ENCODE measurements at regions not wholly inside any gene's neighbourhood (a gene's known extent, or its start where the extent isn't known, plus 50 kb on each side); places are given as distances from the start of the nearest gene placed in this dataset.

GRCh38 chr9:8234316-8234715 is 434.7 kb upstream of the DMAC1 start:
- ChIA-PET POLR2A (no interaction called here), CTCF (no interaction called here)
- no peaks in the 10 kb centered on the region for H3K4me1 ChIP-seq (ENCODE audit: control insufficient read depth, insufficient read depth, low read length)
- no peak overlapping the region for H3K4me3 ChIP-seq (ENCODE audit: low read depth in 2 of 2, low read length in 2 of 2)
- no peaks in the 10 kb centered on the region for H3K9me3 ChIP-seq (ENCODE audit: control insufficient read depth, insufficient read depth, low read depth, low read length)
- no peaks in the 10 kb centered on the region for H3K36me3 ChIP-seq (ENCODE audit: control insufficient read depth, insufficient read depth, low read length)
- TF ChIP-seq REST (IDR thresholded peaks at IDR 0.05; ENCODE audit: insufficient read depth in 1 of 2, low read depth in 2 of 2, low read length in 1 of 2), result no peak
- TF ChIP-seq CTCF (IDR thresholded peaks at IDR 0.05), result no peak
- TF ChIP-seq SIN3A (IDR thresholded peaks at IDR 0.05; ENCODE audit: borderline replicate concordance, insufficient read depth, low read depth, low read length), result no peak
- TF ChIP-seq TCF7L2 (IDR thresholded peaks at IDR 0.05; ENCODE audit: low read depth, low read length), result no peak
- no peak for TF ChIP-seq POLR2AphosphoS5 (IDR thresholded peaks at IDR 0.05; ENCODE audit: low read depth, low read length)
- in situ Hi-C loops (cut with HindIII; ENCODE audit: low pct_unique_long_range_greater_than_20kb, low sequenced_read_pairs) (no loop called here), intact Hi-C loops (cut with micrococcal nuclease; ENCODE audit: unreplicated experiment) (no loop called here)
- no peak for DNase-seq (ENCODE audit: low read depth, low spot score)
- BruUV-seq (replicated peaks), result no TSS peak
- no peak overlapping the region for H3K27ac ChIP-seq (ENCODE audit: low read length)
- H3K27me3 ChIP-seq (ENCODE audit: control insufficient read depth, insufficient read depth, low read length), result no peaks in the 10 kb centered on the region
- no peak for ATAC-seq

GRCh38 chr9:8232726-8233125 is 433.1 kb upstream of the DMAC1 start:
- H3K9me3 ChIP-seq (ENCODE audit: control insufficient read depth, insufficient read depth, low read depth, low read length), result no peaks in the 10 kb centered on the region
- CTCF ChIA-PET, result no interaction called here
- no peak overlapping the region for H3K4me3 ChIP-seq (ENCODE audit: low read depth in 2 of 2, low read length in 2 of 2)
- H3K36me3 ChIP-seq (ENCODE audit: control insufficient read depth, insufficient read depth, low read length), result no peaks in the 10 kb centered on the region
- BruUV-seq (replicated peaks), result no TSS peak
- H3K4me1 ChIP-seq (ENCODE audit: control insufficient read depth, insufficient read depth, low read length), result no peaks in the 10 kb centered on the region
- POLR2A ChIA-PET, result no interaction called here
- DNase-seq (ENCODE audit: low read depth, low spot score), result no peak
- intact Hi-C loops (cut with micrococcal nuclease; ENCODE audit: unreplicated experiment), result no loop called here
- ATAC-seq, result no peak
- in situ Hi-C loops (cut with HindIII; ENCODE audit: low pct_unique_long_range_greater_than_20kb, low sequenced_read_pairs), result no loop called here
- TF ChIP-seq REST (IDR thresholded peaks at IDR 0.05; ENCODE audit: insufficient read depth in 1 of 2, low read depth in 2 of 2, low read length in 1 of 2) (no peak), SIN3A (IDR thresholded peaks at IDR 0.05; ENCODE audit: borderline replicate concordance, insufficient read depth, low read depth, low read length) (no peak), CTCF (IDR thresholded peaks at IDR 0.05) (no peak), TCF7L2 (IDR thresholded peaks at IDR 0.05; ENCODE audit: low read depth, low read length) (no peak), POLR2AphosphoS5 (IDR thresholded peaks at IDR 0.05; ENCODE audit: low read depth, low read length) (no peak)
- no peak overlapping the region for H3K27ac ChIP-seq (ENCODE audit: low read length)
- no peaks in the 10 kb centered on the region for H3K27me3 ChIP-seq (ENCODE audit: control insufficient read depth, insufficient read depth, low read length)

Measured in Panc1 (cell line).